Liver (tissue), 3 donors: ENCODE measurements at regions not wholly inside any gene's neighbourhood (a gene's known extent, or its start where the extent isn't known, plus 50 kb on each side); places are given as distances from the start of the nearest gene placed in this dataset.

Experiments used
- GABPA ChIP-seq, 2 donors: IDR thresholded peaks in 1 of 2; conservative IDR thresholded peaks in 1 of 2; 2 replicates each; pipeline ENCODE4 v1.6.1; 2016; ENCODE audit warnings: antibody characterized with exemption in 2 of 2, mild to moderate bottlenecking in 1 of 2, moderate library complexity in 1 of 2
- HNF4A ChIP-seq, 2 donors: conservative IDR thresholded peaks; 2 replicates each; pipeline ENCODE4 v1.6.1; 2016; ENCODE audit warnings: antibody characterized with exemption in 2 of 2, mild to moderate bottlenecking in 2 of 2
- TF ChIP-seq, protein P1 (sequence below): fragments of 150-350 bp; IDR thresholded peaks from 2 replicates; pipeline ENCODE4 v1.5.1; 2017; ENCODE audit warnings: improper control_type of control experiment, low read depth, low read length; ENCODE audit not compliant: missing input control
- TF ChIP-seq, protein P2 (sequence below): IDR thresholded peaks from 2 replicates; pipeline ENCODE4 v1.6.1; 2016; ENCODE audit warnings: antibody characterized with exemption
- donor health status: healthy.
- donor health status: healthy.

DNA sequence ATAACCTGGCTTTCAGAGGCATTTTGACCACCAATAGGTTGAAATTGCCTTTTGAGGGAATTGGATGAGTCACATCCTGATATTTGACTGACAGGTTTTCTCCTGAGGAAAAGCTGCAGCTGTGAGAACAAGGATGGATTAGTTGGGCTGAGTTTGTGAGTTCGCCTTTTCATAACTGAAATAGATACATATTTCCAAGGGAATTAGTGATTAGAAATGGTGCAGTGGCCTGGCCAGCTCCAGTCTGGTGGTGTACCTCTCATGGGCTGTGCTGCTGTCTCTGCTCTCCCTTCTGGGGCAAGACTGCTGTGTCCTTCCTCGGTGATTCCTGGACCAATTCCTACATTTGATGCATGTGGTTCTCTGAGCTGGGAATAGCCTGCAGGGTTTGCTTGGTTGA lies 341.3 kb downstream of the TSN start:
- TF ChIP-seq, protein P1, sequence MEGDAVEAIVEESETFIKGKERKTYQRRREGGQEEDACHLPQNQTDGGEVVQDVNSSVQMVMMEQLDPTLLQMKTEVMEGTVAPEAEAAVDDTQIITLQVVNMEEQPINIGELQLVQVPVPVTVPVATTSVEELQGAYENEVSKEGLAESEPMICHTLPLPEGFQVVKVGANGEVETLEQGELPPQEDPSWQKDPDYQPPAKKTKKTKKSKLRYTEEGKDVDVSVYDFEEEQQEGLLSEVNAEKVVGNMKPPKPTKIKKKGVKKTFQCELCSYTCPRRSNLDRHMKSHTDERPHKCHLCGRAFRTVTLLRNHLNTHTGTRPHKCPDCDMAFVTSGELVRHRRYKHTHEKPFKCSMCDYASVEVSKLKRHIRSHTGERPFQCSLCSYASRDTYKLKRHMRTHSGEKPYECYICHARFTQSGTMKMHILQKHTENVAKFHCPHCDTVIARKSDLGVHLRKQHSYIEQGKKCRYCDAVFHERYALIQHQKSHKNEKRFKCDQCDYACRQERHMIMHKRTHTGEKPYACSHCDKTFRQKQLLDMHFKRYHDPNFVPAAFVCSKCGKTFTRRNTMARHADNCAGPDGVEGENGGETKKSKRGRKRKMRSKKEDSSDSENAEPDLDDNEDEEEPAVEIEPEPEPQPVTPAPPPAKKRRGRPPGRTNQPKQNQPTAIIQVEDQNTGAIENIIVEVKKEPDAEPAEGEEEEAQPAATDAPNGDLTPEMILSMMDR, result no peak
- no peak for TF ChIP-seq HNF4A (conservative IDR thresholded peaks at IDR 0.05)
- no peak for TF ChIP-seq GABPA (IDR thresholded peaks at IDR 0.05 in 1 of 2, conservative IDR thresholded peaks at IDR 0.05 in 1 of 2)
- TF ChIP-seq, protein P2, sequence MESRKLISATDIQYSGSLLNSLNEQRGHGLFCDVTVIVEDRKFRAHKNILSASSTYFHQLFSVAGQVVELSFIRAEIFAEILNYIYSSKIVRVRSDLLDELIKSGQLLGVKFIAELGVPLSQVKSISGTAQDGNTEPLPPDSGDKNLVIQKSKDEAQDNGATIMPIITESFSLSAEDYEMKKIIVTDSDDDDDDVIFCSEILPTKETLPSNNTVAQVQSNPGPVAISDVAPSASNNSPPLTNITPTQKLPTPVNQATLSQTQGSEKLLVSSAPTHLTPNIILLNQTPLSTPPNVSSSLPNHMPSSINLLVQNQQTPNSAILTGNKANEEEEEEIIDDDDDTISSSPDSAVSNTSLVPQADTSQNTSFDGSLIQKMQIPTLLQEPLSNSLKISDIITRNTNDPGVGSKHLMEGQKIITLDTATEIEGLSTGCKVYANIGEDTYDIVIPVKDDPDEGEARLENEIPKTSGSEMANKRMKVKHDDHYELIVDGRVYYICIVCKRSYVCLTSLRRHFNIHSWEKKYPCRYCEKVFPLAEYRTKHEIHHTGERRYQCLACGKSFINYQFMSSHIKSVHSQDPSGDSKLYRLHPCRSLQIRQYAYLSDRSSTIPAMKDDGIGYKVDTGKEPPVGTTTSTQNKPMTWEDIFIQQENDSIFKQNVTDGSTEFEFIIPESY, result no peak
